ENCODE measurements at regions not wholly inside any gene's neighbourhood (a gene's known extent, or its start where the extent isn't known, plus 50 kb on each side); places are given as distances from the start of the nearest gene placed in this dataset.

- TF ChIP-seq, protein P1, sequence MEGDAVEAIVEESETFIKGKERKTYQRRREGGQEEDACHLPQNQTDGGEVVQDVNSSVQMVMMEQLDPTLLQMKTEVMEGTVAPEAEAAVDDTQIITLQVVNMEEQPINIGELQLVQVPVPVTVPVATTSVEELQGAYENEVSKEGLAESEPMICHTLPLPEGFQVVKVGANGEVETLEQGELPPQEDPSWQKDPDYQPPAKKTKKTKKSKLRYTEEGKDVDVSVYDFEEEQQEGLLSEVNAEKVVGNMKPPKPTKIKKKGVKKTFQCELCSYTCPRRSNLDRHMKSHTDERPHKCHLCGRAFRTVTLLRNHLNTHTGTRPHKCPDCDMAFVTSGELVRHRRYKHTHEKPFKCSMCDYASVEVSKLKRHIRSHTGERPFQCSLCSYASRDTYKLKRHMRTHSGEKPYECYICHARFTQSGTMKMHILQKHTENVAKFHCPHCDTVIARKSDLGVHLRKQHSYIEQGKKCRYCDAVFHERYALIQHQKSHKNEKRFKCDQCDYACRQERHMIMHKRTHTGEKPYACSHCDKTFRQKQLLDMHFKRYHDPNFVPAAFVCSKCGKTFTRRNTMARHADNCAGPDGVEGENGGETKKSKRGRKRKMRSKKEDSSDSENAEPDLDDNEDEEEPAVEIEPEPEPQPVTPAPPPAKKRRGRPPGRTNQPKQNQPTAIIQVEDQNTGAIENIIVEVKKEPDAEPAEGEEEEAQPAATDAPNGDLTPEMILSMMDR (IDR thresholded peaks at IDR 0.05): no peak
- no peak for TF ChIP-seq GATA2 (CRISPR knock-in tag; IDR thresholded peaks at IDR 0.05)
- no peak for TF ChIP-seq FOSL2 (IDR thresholded peaks at IDR 0.05; ENCODE audit: borderline replicate concordance, low read depth)
- TF ChIP-seq EP300 (IDR thresholded peaks at IDR 0.05; ENCODE audit: borderline replicate concordance in 1 of 2, low read depth in 1 of 2, low read length in 1 of 2): no peak
- no peak for TF ChIP-seq FOXM1 (IDR thresholded peaks at IDR 0.05; ENCODE audit: low read depth)
- TF ChIP-seq, protein P2, sequence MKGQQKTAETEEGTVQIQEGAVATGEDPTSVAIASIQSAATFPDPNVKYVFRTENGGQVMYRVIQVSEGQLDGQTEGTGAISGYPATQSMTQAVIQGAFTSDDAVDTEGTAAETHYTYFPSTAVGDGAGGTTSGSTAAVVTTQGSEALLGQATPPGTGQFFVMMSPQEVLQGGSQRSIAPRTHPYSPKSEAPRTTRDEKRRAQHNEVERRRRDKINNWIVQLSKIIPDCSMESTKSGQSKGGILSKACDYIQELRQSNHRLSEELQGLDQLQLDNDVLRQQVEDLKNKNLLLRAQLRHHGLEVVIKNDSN (IDR thresholded peaks at IDR 0.05; ENCODE audit: borderline replicate concordance, low read depth): no peak
- no peak for TF ChIP-seq SMC3 (IDR thresholded peaks at IDR 0.05; ENCODE audit: low read depth, low read length)
Measured at GRCh38 chr1:61534847-61535246, 190.1 kb downstream of the TM2D1 start.
